Liver (tissue), 3 donors: ENCODE measurements at regions not wholly inside any gene's neighbourhood (a gene's known extent, or its start where the extent isn't known, plus 50 kb on each side); places are given as distances from the start of the nearest gene placed in this dataset.

Source experiments
- CTCF ChIP-seq: fragments of 150-350 bp; IDR thresholded peaks from 2 replicates; pipeline ENCODE4 v1.5.1; 2017; ENCODE audit warnings: improper control_type of control experiment, low read depth, low read length; ENCODE audit not compliant: missing input control
- RAD21 ChIP-seq, 2 donors: IDR thresholded peaks; 2 replicates each; pipeline ENCODE4 v1.6.1; 2016; ENCODE audit warnings: antibody characterized with exemption in 2 of 2, mild to moderate bottlenecking in 2 of 2
- TF ChIP-seq, protein P1 (sequence below): IDR thresholded peaks from 2 replicates; pipeline ENCODE4 v1.6.1; 2016; ENCODE audit warnings: antibody characterized with exemption
- donor health status: healthy.
- donor health status: healthy.

GRCh38 chr9:117488659-117489058 lies 73.8 kb upstream of the ASTN2 start:
- no peak for TF ChIP-seq RAD21 (IDR thresholded peaks at IDR 0.05)
- no peak for TF ChIP-seq CTCF
- TF ChIP-seq, protein P1, sequence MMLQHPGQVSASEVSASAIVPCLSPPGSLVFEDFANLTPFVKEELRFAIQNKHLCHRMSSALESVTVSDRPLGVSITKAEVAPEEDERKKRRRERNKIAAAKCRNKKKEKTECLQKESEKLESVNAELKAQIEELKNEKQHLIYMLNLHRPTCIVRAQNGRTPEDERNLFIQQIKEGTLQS, result no peak
